ENCODE measurements at regions not wholly inside any gene's neighbourhood (a gene's known extent, or its start where the extent isn't known, plus 50 kb on each side); places are given as distances from the start of the nearest gene placed in this dataset.

DNA sequence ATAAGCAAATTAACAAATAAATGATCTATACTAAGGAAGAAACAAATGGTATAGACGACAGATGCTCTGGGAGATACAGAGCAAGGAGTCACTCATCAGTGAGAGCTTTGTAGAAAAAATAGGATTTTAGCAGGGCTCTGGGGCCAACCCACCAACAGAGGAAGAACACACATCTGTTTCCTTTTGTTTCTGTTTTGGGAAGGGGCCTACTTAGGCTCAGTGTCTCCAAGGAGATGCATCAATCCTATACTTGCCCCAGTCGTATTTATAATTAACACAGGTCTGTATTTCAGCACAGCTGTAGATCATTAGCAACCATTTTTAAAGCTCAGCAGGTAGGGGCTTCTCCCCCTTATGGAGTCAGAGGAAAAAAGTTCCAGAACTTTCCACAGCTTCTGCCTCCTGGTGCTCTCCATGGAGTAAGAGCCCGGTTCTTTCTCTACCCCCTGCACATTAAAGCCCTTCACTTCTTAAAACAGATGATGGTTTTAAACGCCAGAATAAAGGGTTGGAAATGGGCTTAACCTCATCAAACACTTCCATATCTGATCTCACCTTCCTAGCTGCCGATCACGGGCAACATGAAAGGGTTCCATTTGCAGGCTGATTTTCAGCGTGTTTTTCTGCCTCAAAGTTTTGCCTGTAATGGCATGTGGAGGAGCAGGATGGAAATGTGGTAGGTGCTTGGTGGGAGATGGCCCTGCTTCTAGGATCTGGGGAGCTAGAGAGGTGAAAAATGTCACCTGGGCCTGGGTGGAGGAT is 291.7 kb downstream of the TCF7L2 start:
- Histone ChIP-seq H3K9me3 (ENCODE audit: low read length) (no peaks in the 10 kb centered on the region), H3K36me3 (ENCODE audit: insufficient read depth, low read length) (no peaks in the 10 kb centered on the region), H3K4me1 (ENCODE audit: insufficient read depth, low read length) (no peaks in the 10 kb centered on the region), H3K27me3 (ENCODE audit: insufficient read depth, low read length, poor library complexity, severe bottlenecking) (no peaks in the 10 kb centered on the region), H3K27ac (ENCODE audit: low read depth, low read length) (no peak overlapping the region), H3K4me3 (ENCODE audit: low read length) (no peak overlapping the region)
- Mint-ChIP-seq H3K4me3 (no peak overlapping the region), H3K9me3 (no peaks in the 10 kb centered on the region), H3K4me1 (no peaks in the 10 kb centered on the region), H3K36me3 (no peaks in the 10 kb centered on the region), H3K27me3 (peaks cover 4 to 42% of the 10 kb centered on the region in 2 donors), H3K27ac (no peak overlapping the region)
- DNase-seq, result no peak
- ChIA-PET CTCF (no interaction called here), POLR2A (no interaction called here)

DNA sequence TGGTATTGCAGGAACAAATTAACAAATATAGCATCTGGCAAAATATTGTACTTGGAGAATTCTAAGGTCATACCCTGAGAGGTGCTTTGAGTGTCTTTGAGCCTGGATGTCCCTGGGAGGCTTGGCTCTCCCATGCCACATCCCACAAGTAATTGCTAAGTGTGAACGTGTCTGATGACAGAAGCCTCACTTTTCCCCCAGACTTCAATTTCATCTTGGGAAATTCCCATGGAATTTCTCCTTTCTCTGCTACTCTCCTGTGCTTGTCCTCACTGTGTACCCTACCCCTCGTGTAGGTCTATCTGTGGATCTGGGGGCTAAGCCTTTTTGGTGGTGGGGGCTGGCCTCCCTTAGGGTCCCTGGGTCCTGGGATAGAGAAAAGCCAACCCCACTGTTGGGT is 293.3 kb downstream of the TCF7L2 start:
- no peaks in the 10 kb centered on the region for H3K27me3 ChIP-seq (ENCODE audit: insufficient read depth, low read length, poor library complexity, severe bottlenecking)
- Mint-ChIP-seq H3K4me1 (no peaks in the 10 kb centered on the region), H3K9me3 (no peaks in the 10 kb centered on the region), H3K27ac (no peak overlapping the region), H3K4me3 (no peak overlapping the region), H3K27me3 (peaks cover 6 to 37% of the 10 kb centered on the region in 2 donors), H3K36me3 (no peaks in the 10 kb centered on the region)
- H3K27ac ChIP-seq (ENCODE audit: low read depth, low read length), result no peak overlapping the region
- CTCF ChIA-PET, result no interaction called here
- no peak for DNase-seq
- no peaks in the 10 kb centered on the region for H3K4me1 ChIP-seq (ENCODE audit: insufficient read depth, low read length)
- H3K4me3 ChIP-seq (ENCODE audit: low read length), result no peak overlapping the region
- H3K36me3 ChIP-seq (ENCODE audit: insufficient read depth, low read length), result no peaks in the 10 kb centered on the region
- no peaks in the 10 kb centered on the region for H3K9me3 ChIP-seq (ENCODE audit: low read length)
- POLR2A ChIA-PET, result no interaction called here

- Mint-ChIP-seq H3K27ac (no peak overlapping the region), H3K4me1 (no peaks in the 10 kb centered on the region), H3K4me3 (no peak overlapping the region), H3K9me3 (peaks cover 0 to 2% (median 0%) of the 10 kb centered on the region in 5 donors), H3K36me3 (no peaks in the 10 kb centered on the region), H3K27me3 (peaks cover 8 to 33% of the 10 kb centered on the region in 2 donors)
- H3K9me3 ChIP-seq (ENCODE audit: low read length), result no peaks in the 10 kb centered on the region
- H3K4me1 ChIP-seq (ENCODE audit: insufficient read depth, low read length), result no peaks in the 10 kb centered on the region
- no peak overlapping the region for H3K27ac ChIP-seq (ENCODE audit: low read depth, low read length)
- H3K4me3 ChIP-seq (ENCODE audit: low read length), result no peak overlapping the region
- DNase-seq, result no peak
- CTCF ChIA-PET, result no interaction called here
- POLR2A ChIA-PET, result no interaction called here
- H3K36me3 ChIP-seq (ENCODE audit: insufficient read depth, low read length), result no peaks in the 10 kb centered on the region
- H3K27me3 ChIP-seq (ENCODE audit: insufficient read depth, low read length, poor library complexity, severe bottlenecking), result no peaks in the 10 kb centered on the region
These were observed 294.7 kb downstream of the TCF7L2 start for GRCh38 chr10:113244750-113245149.

GRCh38 chr10:113245286-113245685 is 295.2 kb downstream of the TCF7L2 start:
- Mint-ChIP-seq H3K27ac (no peak overlapping the region), H3K9me3 (peaks cover 0 to 2% (median 0%) of the 10 kb centered on the region in 5 donors), H3K4me1 (no peaks in the 10 kb centered on the region), H3K4me3 (no peak overlapping the region), H3K36me3 (no peaks in the 10 kb centered on the region), H3K27me3 (peaks cover 6 to 28% of the 10 kb centered on the region in 2 donors)
- Histone ChIP-seq H3K36me3 (ENCODE audit: insufficient read depth, low read length) (no peaks in the 10 kb centered on the region), H3K9me3 (ENCODE audit: low read length) (no peaks in the 10 kb centered on the region), H3K27ac (ENCODE audit: low read depth, low read length) (no peak overlapping the region), H3K4me3 (ENCODE audit: low read length) (no peak overlapping the region), H3K4me1 (ENCODE audit: insufficient read depth, low read length) (no peaks in the 10 kb centered on the region), H3K27me3 (ENCODE audit: insufficient read depth, low read length, poor library complexity, severe bottlenecking) (no peaks in the 10 kb centered on the region)
- DNase-seq, result no peak
- POLR2A ChIA-PET, result no interaction called here
- CTCF ChIA-PET, result no interaction called here

- Mint-ChIP-seq H3K27me3 (peaks cover 6 to 16% of the 10 kb centered on the region in 2 donors), H3K36me3 (no peaks in the 10 kb centered on the region), H3K9me3 (peaks cover 0 to 2% (median 0%) of the 10 kb centered on the region in 5 donors), H3K4me1 (no peaks in the 10 kb centered on the region), H3K4me3 (no peak overlapping the region), H3K27ac (peak overlapping the region in 1 of 8 donors; percentile 56)
- Histone ChIP-seq H3K27ac (ENCODE audit: low read depth, low read length) (no peak overlapping the region), H3K4me1 (ENCODE audit: insufficient read depth, low read length) (no peaks in the 10 kb centered on the region), H3K36me3 (ENCODE audit: insufficient read depth, low read length) (no peaks in the 10 kb centered on the region), H3K9me3 (ENCODE audit: low read length) (no peaks in the 10 kb centered on the region), H3K27me3 (ENCODE audit: insufficient read depth, low read length, poor library complexity, severe bottlenecking) (no peaks in the 10 kb centered on the region), H3K4me3 (ENCODE audit: low read length) (no peak overlapping the region)
- ChIA-PET CTCF (no interaction called here), POLR2A (no interaction called here)
- no peak for DNase-seq
These were observed 297.0 kb downstream of the TCF7L2 start for GRCh38 chr10:113247050-113247449.

GRCh38 chr10:113252650-113253618 is 299.9 kb upstream of the HABP2 start:
- Mint-ChIP-seq H3K36me3 (no peaks in the 10 kb centered on the region), H3K9me3 (peaks cover 0 to 2% (median 0%) of the 10 kb centered on the region in 5 donors), H3K27ac (peak overlapping the region in 1 of 8 donors; percentile 31), H3K4me3 (no peak overlapping the region), H3K27me3 (peaks cover 1 to 6% of the 10 kb centered on the region in 2 donors), H3K4me1 (no peaks in the 10 kb centered on the region)
- H3K9me3 ChIP-seq (ENCODE audit: low read length), result no peaks in the 10 kb centered on the region
- no peaks in the 10 kb centered on the region for H3K27me3 ChIP-seq (ENCODE audit: insufficient read depth, low read length, poor library complexity, severe bottlenecking)
- no peak overlapping the region for H3K27ac ChIP-seq (ENCODE audit: low read depth, low read length)
- DNase-seq, result no peak
- CTCF ChIA-PET, result no interaction called here
- H3K4me1 ChIP-seq (ENCODE audit: insufficient read depth, low read length), result no peaks in the 10 kb centered on the region
- H3K36me3 ChIP-seq (ENCODE audit: insufficient read depth, low read length), result no peaks in the 10 kb centered on the region
- no peak overlapping the region for H3K4me3 ChIP-seq (ENCODE audit: low read length)
- POLR2A ChIA-PET, result no interaction called here

DNA sequence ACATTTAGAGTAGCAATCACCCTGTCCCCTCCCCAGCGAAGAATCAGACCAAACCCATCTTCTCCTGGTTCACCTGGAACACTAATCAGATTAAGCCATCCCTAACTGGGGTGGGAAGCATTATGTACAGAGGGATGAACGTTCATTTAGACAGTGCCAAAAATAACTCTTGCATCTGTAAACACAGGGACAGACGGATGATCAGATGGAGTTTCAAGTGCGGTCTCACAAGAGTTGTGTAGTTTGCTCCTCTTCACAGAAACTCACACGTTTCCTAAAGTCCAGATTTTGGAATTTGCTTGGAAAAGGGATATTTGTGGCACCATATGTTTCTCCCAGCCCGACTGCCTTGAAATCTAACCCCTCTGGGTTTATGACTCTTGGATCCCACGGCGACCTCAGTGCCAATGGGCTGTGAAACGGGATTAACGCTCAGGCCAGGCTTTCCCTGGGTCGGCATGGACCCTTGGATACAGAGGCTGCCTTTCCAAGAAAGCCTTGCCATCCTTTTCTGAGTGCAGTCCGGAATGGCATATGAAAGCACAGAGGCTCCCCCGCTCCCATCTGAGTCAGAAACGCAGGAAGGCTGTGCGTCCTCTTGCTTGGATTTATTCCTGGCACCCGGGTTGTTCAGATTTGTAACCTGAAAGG is 293.2 kb upstream of the HABP2 start:
- DNase-seq, result no peak
- Histone ChIP-seq H3K9me3 (ENCODE audit: low read length) (no peaks in the 10 kb centered on the region), H3K36me3 (ENCODE audit: insufficient read depth, low read length) (no peaks in the 10 kb centered on the region), H3K27ac (ENCODE audit: low read depth, low read length) (no peak overlapping the region), H3K4me1 (ENCODE audit: insufficient read depth, low read length) (no peaks in the 10 kb centered on the region), H3K27me3 (ENCODE audit: insufficient read depth, low read length, poor library complexity, severe bottlenecking) (no peaks in the 10 kb centered on the region), H3K4me3 (ENCODE audit: low read length) (no peak overlapping the region)
- Mint-ChIP-seq H3K27me3 (peaks cover 12 to 48% of the 10 kb centered on the region in 2 donors), H3K4me3 (no peak overlapping the region), H3K4me1 (no peaks in the 10 kb centered on the region), H3K36me3 (peaks cover 0 to 1% (median 0%) of the 10 kb centered on the region in 3 donors), H3K9me3 (no peaks in the 10 kb centered on the region), H3K27ac (no peak overlapping the region)
- ChIA-PET POLR2A (no interaction called here), CTCF (no interaction called here)

DNA sequence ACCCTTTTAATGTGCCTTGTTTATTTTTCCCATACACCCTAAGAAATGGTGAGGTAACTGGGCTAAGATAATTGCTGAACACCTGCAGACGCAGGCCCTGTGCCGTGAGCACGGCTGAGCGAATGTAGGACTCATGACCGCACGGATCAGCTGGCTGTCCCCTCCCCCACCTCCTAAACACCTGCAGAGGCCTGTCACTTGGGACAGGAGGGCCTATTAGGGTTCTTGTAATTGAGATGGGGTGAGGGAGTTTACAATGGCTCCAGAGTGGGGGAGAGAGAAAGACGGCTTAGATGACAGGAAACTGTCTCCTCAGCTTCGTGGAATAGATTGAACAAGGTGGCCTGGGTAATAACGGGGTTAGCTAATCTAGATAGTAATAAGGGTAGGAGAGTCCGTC is 291.7 kb upstream of the HABP2 start:
- DNase-seq, result no peak
- POLR2A ChIA-PET, result no interaction called here
- CTCF ChIA-PET, result no interaction called here
- Mint-ChIP-seq H3K4me3 (no peak overlapping the region), H3K9me3 (no peaks in the 10 kb centered on the region), H3K27ac (no peak overlapping the region), H3K4me1 (no peaks in the 10 kb centered on the region), H3K36me3 (peaks cover 0 to 1% (median 0%) of the 10 kb centered on the region in 3 donors), H3K27me3 (peaks cover 12 to 52% of the 10 kb centered on the region in 2 donors)
- no peaks in the 10 kb centered on the region for H3K27me3 ChIP-seq (ENCODE audit: insufficient read depth, low read length, poor library complexity, severe bottlenecking)
- no peaks in the 10 kb centered on the region for H3K9me3 ChIP-seq (ENCODE audit: low read length)
- no peak overlapping the region for H3K27ac ChIP-seq (ENCODE audit: low read depth, low read length)
- H3K4me1 ChIP-seq (ENCODE audit: insufficient read depth, low read length), result no peaks in the 10 kb centered on the region
- H3K4me3 ChIP-seq (ENCODE audit: low read length), result no peak overlapping the region
- no peaks in the 10 kb centered on the region for H3K36me3 ChIP-seq (ENCODE audit: insufficient read depth, low read length)
